GM12892 (cell line): ENCODE measurements at regions not wholly inside any gene's neighbourhood (a gene's known extent, or its start where the extent isn't known, plus 50 kb on each side); places are given as distances from the start of the nearest gene placed in this dataset.

ENCODE experiments used
- DNase-seq: peaks from one replicate; pipeline ENCODE4 v3.0.0; 2011; ENCODE audit not compliant: insufficient read length
- FAIRE-seq: peaks from 2 replicates; lab custom pipeline; 2011; peaks lifted over from hg19 to GRCh38; lab: Jason Lieb, UNC
- POLR2A ChIP-seq: IDR thresholded peaks from 2 replicates; pipeline ENCODE4 v1.6.1; 2011; ENCODE audit warnings: low read depth, low read length, control low read depth
- POLR2AphosphoS5 ChIP-seq: IDR thresholded peaks from 2 replicates; pipeline ENCODE4 v1.6.1; 2011; ENCODE audit warnings: low read depth, low read length, control low read depth
- TAF1 ChIP-seq: IDR thresholded peaks from 2 replicates; pipeline ENCODE4 v1.6.1; 2011; ENCODE audit warnings: low read depth, mild to moderate bottlenecking, control low read depth, low read length, borderline replicate concordance

DNA sequence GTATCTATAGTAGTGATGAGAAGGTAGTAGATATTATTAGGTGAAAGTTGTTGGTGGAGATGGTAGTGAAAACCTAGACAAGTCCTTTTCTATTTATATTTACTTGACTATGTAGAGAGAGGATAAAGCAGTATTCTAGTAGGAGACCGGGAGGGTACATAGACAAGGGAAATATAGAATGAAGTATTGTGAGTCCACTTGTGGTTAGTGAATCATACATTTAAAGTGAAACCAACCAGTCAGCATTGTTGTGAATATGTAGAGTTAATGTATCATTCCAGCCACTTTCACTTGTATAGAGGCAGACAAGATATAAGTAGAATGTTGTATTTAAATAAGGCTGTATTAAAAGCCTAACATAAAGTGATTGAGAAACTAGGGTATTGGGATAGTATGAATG lies 1711.3 kb upstream of the ACO1 start:
- TF ChIP-seq POLR2AphosphoS5 (no peak), TAF1 (no peak), POLR2A (no peak)
- no peak for DNase-seq
- FAIRE-seq: no peak

DNA sequence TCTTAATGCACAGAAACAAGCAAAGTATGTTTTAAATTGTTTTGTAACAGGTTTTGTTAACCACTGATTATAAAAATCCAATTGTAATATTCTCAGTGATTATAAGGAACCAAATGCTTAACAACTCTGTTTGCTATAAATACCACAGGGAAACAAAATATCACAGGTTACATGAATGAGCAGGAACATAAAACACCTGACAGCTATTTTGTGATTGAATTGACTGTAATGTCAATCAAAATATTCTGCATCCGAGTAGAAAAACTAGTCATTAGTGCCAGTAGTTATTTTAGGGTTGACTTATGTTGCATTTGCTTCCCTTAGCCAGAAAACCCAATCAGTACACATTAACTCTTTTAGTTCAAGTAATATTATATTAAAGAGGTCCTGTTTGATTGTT lies 1707.8 kb upstream of the ACO1 start:
- no peak for FAIRE-seq
- DNase-seq: no peak
- TF ChIP-seq TAF1 (no peak), POLR2A (no peak), POLR2AphosphoS5 (no peak)

DNA sequence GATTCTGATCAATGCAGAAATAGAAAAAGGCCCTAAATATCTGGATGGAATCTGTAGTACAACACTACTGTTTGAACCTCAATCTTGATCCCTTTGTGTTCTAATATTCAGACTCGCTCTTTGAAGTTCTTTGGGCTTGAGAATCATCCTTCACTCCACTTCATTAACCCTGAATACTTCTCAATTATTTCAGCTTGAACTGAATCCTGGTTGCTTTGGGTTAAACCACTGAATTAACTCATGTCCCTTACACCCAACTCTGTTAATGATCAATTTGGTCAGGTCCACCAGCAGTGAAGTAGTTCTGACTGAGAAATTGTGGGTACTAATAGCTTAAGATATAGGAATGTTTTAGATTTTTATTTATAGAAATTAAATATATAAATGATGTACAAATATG lies 1707.2 kb upstream of the ACO1 start:
- TF ChIP-seq POLR2AphosphoS5 (no peak), POLR2A (no peak), TAF1 (no peak)
- FAIRE-seq (no peak), DNase-seq (no peak)

DNA sequence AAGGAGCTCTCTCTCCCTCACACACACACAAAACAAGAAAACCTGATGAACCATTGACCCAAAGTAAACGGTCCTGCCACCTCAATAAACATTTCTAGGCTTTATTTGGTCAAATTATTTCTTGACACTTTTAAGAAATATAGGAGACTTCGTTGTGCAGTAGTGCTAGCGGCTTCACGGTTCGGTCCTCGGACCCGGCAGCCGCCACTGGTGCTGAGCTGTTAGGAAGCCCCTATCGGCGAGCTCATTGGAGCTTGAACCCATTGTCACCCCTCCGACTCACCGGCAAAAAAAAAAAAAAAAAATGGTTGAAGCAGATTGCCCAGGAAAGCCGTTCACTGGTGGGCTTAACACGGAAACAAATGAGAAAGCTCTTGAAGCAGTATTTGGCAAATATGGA lies 1695.6 kb upstream of the ACO1 start:
- DNase-seq (no peak), FAIRE-seq (no peak)
- TF ChIP-seq TAF1 (no peak), POLR2AphosphoS5 (no peak), POLR2A (no peak)

DNA sequence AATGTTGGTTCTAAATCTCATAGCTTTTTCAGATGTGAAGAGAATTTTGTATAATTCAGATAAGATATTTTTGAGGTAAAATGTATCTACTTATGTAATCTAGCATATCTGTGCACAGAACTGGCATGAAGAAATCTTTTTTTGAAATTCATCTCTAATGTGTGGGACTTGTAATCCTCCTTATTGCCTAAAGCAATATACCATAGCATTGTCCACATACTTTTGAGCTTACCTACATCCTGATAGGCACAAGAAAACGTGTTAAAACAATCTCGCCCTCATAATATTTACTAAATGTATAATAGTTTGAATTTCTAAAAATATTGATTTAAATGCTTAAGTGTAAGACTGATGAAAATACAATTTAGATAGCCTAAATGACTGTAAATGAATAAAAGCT lies 1686.5 kb upstream of the ACO1 start:
- FAIRE-seq: no peak
- no peak for TF ChIP-seq POLR2A
- TF ChIP-seq TAF1: no peak
- TF ChIP-seq POLR2AphosphoS5: no peak
- no peak for DNase-seq

DNA sequence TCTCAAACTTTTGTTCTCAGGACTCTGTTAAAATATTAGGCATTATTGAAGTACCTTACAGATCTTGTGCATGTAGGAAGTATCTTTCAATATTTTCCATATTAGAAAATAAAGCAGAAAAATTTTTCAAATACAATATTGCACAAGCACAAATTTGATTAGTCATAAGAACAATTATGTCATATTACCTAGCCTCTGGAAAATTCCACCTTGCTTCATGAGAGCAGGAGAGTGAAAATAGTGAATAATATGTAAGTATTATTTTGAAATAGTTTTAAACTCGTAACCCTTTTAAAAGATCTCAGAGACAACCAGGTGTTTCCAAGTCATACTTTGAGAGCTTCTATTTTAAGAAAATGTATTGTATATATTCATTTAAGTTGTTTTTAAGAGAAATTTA lies 1672.9 kb upstream of the ACO1 start:
- DNase-seq (no peak), FAIRE-seq (no peak)
- TF ChIP-seq POLR2A (no peak), POLR2AphosphoS5 (no peak), TAF1 (no peak)

DNA sequence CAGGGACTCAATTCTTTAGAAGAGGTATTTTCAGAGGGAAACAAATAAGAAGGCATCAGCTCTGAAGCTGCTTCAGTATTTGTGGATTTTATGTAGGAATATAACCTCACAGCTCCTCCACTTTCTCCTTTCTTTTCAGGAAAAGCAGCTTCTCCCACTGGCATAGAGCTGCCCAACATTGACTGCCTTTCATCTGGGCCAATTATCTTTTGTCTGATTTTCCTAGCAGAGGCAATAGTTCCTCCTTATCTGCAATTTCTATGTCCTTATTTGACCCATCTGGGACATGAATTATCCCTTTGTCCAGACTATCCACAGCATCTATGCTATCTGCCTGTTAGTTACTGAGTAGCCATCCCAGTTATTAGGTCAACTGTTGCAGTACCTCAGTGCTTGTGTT lies 1671.2 kb upstream of the ACO1 start:
- no peak for TF ChIP-seq TAF1
- TF ChIP-seq POLR2A: no peak
- no peak for TF ChIP-seq POLR2AphosphoS5
- no peak for FAIRE-seq
- no peak for DNase-seq

DNA sequence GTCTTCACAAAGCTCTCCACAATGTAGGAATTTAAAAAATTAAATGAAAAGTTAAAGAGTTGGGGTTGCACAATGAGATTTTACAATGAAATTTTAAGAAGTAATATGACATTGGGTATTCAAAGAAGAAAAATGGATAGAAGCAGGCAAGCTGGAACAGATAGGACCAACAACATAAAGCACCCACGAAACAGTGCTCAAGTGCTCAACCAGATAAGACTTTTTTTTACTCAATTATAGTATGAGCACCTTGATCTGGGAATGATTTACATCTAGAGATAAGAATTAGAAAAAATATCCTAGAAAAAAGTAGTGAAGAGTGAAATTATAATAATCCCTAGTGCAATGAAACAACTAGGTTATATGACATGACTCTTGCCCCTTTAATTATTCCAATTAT lies 1670.1 kb upstream of the ACO1 start:
- TF ChIP-seq POLR2AphosphoS5 (no peak), TAF1 (no peak), POLR2A (no peak)
- FAIRE-seq (no peak), DNase-seq (no peak)

DNA sequence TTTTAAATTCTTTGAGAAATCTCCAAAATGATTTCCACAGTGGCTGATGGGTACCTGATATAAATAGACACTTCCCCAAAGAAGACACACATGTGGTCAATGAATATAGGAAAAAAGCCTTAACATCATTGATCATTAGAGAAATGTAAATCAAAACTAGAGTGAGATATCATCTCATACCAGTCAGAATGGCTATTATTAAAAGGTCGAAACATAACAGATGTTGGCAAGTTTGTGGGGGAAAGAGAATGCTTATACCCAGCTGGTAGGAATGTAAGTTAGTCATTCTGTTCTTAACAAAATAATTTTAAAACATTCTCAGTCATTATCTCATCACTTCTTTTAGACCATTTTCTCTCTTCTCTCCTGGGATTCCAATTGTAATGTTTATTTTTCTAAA lies 1666.0 kb upstream of the ACO1 start:
- TF ChIP-seq POLR2A (no peak), TAF1 (no peak), POLR2AphosphoS5 (no peak)
- no peak for DNase-seq
- FAIRE-seq: no peak

DNA sequence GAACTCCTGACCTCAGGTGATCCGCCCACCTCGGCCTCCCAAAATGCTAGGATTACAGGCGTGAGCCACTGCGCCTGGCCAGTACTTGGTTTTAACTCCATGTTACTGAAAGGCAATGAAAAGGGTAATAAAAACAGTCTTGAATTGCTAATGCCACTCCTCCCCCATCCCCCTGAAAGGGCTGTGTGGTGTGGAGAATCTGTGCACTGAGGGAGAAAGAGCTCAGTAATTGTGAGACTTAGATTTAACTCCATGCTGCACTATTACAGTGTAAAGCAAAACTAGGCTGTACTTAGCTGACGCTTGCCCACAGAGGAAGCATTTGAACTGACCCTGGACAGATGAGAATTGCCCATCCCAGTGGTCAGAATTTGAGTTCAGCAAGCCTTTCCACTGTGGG lies 1662.4 kb upstream of the ACO1 start:
- DNase-seq: no peak
- no peak for FAIRE-seq
- TF ChIP-seq TAF1: no peak

DNA sequence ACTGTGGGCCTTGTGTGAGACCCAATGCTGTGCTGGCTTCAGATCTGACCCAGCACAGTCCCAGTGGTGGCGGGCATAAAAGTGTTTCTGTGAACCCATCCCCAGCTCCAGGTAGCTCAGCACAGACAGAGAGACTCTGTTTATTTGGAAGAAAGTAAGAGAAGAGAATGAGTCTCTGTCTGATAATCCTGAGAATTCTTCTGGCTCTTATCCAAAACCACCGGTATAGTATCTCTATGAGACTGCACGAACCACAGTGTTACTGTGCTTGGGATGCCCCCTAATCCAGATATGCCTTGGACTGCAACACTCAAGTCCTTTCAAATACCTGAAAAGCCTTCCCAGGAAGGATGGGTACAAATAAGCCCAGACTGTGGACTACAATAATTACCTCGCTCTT lies 1660.8 kb upstream of the ACO1 start:
- FAIRE-seq (no peak), DNase-seq (no peak)
- TF ChIP-seq TAF1: no peak
- no peak for TF ChIP-seq POLR2AphosphoS5
- TF ChIP-seq POLR2A: no peak

DNA sequence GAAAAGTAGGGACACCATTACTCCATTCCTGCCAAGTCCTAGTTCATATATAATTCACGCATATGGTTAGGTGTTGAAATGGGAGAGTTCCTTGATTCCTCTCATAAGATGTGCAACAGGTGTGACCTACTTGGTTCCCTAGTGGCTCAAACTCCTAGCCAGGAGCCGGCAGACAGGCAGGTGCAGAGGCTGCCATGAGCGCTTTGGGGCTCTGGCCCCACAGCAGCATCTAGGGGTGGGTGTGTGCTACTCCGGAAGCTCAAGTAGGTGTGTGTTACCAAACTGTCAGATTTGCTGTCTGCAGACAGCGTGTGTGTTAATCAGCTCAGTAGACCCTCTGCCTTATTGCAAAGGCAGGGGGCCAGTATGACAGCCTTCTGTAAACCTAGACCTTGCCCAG lies 1652.4 kb upstream of the ACO1 start:
- TF ChIP-seq POLR2AphosphoS5 (no peak), TAF1 (no peak)
- FAIRE-seq (no peak), DNase-seq (no peak)

DNA sequence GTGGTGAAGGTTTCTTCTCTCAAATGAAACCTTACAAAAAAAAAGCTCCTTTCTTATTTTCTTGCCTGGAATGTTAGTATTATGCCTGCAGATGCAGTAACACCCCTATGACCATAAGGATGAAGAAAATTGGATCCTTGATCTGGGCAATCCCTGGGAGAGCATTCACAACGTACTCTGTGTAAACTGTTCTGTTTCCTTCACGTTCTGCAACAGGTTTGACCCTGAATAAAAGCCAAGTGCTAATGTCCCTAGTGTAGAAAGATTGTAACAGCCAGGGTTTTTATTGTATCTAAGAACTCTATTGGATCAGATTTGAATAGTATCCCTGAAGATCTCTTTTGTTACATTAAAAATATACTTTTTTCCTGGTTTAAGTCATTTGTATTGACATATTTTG lies 1639.6 kb upstream of the ACO1 start:
- DNase-seq (no peak), FAIRE-seq (no peak)
- no peak for TF ChIP-seq POLR2A
- TF ChIP-seq TAF1: no peak
- TF ChIP-seq POLR2AphosphoS5: no peak

DNA sequence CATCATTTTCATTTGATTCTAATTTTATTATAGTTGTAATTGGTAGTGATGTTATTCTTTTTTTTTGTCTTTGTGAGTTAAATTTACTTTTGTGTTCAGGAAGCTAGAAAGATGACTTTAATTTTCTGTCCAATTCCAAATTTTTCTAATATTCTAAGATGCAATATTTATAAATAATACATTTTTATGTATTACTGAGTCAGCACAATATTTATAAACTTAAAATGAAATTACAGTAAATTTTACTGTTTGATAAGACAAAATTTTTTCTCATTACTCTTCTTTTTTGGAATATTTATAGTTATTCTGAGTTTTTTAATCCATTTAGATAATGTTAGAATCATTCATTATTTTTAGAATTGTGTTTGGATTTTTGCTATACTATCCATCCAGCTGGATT lies 1637.9 kb upstream of the ACO1 start:
- FAIRE-seq (no peak), DNase-seq (no peak)
- no peak for TF ChIP-seq POLR2A
- TF ChIP-seq POLR2AphosphoS5: no peak
- TF ChIP-seq TAF1: no peak
